Renal pelvis (tissue), 1 donor: ENCODE measurements at regions not wholly inside any gene's neighbourhood (a gene's known extent, or its start where the extent isn't known, plus 50 kb on each side); places are given as distances from the start of the nearest gene placed in this dataset.
"Not testable (repeated sequence)": the region's sequence is repeated elsewhere in the genome, so short reads cannot be mapped to it uniquely, and the experiment has no call there.

Source experiments
- DNase-seq: peaks from one replicate; pipeline ENCODE4 v3.0.0-alpha.2; 2013

DNA sequence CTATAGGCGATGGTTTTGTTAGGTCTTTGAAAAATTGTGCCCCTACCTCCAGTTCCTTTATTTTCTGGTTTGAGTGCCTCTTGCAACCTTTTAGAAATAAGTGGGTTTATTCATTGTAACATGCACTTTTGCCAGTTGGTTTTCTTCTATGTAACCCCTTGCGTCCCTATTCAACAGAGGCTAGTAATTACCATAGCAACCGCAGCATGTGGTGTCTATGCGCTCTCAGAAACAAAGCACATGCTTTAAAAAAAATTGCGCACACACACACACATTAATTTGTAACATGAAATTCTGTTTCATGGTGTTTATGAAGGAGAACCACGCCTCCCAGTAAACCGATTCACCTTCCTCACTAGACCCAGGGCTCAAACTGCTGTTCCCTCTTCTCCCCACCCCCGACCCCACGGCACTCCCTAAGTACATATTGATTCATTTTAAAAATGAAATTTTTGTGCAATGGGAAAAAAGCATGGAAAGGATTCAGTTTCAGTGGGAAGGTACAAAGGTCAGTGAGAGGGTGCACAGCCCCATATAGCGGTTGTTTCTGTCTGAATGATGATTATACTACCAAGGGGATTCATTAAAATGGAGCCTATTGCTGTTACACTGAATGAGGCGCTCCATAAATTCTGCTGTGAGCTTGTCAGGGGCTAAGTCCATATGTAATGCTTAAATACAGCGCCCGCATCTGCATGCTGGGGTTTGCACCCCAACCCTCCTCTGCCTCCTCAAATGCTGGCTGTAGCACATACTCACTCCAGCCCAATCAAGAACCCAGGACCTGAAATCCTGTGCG lies 206.9 kb downstream of the ICOS start:
- DNase-seq = no peak

GRCh38 chr2:204144492-204144891 lies 207.9 kb downstream of the ICOS start:
- no peak for DNase-seq

DNA sequence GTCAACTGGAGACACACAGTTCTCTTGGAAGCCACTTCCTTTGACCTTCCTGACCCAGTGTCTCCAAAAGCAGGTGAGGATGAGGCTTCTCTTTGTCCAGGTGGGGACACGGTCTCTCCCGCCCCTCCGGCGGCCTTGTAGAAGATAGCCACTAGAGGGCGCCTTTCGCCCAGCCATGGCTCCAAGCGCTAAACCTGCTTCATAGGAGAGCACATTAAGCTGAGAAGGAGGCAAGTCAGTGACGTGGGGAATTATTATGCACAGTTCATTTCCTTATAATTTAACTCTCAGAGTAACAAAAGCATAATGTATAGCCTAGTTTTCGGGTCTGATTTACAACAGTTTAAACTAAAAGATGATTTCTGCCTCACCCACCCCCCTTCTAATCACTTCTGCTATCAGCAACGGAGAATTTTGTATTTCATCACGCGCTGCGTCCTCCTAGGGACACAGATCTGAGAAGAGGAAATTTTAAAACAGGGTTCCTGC lies 208.7 kb downstream of the ICOS start:
- peak; percentile 74 for DNase-seq

GRCh38 chr2:204145791-204146190 lies 209.2 kb downstream of the ICOS start:
- no peak for DNase-seq

- DNase-seq = not testable (repeated sequence)
Measured at GRCh38 chr2:204147040-204147439, 210.5 kb downstream of the ICOS start.

GRCh38 chr2:204150721-204151120 lies 214.2 kb downstream of the ICOS start:
- no peak for DNase-seq

DNA sequence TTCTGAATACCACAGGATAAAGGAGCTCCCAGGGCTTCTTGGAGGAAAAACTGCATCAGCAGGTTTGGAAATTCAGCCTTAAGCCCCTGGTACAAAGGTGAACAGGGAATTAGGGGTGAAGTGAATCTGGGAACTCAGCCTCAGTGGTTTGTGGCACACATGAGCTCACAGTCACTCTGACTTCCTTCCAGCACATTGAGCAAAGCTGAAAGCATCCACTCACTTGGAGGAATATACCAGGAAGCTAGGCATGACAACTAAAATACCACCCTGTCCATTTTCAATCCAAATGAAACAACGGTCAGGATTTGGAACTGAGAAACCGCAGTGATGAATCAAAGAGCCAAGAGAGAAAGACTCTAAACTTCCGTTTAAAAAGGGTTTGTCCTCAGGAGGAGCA lies 216.1 kb downstream of the ICOS start:
- DNase-seq = no peak

DNA sequence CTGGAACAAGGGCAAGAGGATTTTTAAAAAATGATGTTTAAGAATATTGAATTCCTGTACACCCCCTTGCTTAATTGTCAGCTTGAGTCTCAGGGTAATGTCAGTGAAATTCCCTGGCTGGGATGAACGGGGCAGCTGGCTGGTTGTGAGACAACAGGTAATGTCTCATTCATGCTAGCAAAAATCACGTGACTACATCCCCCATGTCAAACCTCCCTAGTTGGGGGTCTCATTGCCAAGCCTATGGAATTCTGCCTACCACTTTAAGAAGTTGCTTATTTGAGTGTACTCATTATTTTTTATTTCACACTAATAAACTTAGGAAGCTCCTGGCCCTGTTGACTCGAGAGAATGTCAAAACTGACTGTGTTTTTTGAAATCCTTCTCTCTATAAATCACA lies 218.3 kb downstream of the ICOS start:
- no peak for DNase-seq

- DNase-seq = no peak
Measured at GRCh38 chr2:204156456-204156855, 219.9 kb downstream of the ICOS start.

GRCh38 chr2:204157684-204158083 lies 221.1 kb downstream of the ICOS start:
- DNase-seq = no peak

GRCh38 chr2:204159526-204159925 lies 223.0 kb downstream of the ICOS start:
- no peak for DNase-seq

DNA sequence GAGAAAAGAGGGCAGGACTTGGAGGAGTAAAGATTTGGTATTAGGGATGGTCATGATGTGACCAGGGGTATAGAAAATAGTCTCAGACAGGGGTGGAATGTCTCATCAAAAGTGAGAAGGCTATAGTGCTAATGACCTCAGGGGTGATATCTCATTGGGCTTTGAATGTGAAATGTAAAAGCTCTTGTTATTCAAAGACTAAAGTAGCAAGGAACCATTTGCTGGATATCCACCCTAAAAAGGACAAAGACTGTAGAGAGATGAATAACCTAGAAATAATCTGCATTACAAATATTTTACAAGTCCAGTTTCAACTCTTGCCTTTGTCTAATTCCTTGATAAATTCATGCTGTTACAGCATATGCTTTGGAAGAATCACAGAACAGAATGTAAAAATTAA lies 224.4 kb downstream of the ICOS start:
- no peak for DNase-seq

GRCh38 chr2:204161886-204162285 lies 225.3 kb downstream of the ICOS start:
- DNase-seq = no peak

- no peak for DNase-seq
Measured at GRCh38 chr2:204166961-204167360, 230.4 kb downstream of the ICOS start.

DNA sequence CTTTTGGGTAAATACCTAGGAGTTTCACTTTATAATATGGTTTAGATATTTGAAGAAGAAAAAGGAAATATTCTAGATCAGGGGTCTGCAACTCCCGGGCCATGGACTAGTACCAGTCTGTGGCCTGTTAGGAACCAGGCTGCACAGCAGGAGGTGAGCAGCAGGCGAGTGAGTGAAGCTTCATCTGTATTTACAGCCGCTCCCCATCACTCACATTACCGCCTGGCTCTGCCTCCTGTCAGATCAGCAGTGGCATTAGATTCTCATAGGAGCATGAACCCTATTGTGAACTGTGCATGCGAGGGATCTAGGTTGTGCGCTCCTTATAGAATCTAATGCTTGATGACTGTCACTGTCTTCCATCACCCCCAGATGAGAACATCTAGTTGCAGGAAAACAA lies 231.1 kb downstream of the ICOS start:
- not testable (repeated sequence) for DNase-seq

GRCh38 chr2:204170411-204170810 lies 233.8 kb downstream of the ICOS start:
- no peak for DNase-seq

- DNase-seq = no peak
Measured at GRCh38 chr2:204171432-204172144, 235.0 kb downstream of the ICOS start.

- no peak for DNase-seq
Measured at GRCh38 chr2:204172145-204172600, 235.6 kb downstream of the ICOS start.

- no peak for DNase-seq
Measured at GRCh38 chr2:204174034-204174433, 237.5 kb downstream of the ICOS start.

GRCh38 chr2:204175552-204176271 lies 239.1 kb downstream of the ICOS start:
- no peak for DNase-seq

DNA sequence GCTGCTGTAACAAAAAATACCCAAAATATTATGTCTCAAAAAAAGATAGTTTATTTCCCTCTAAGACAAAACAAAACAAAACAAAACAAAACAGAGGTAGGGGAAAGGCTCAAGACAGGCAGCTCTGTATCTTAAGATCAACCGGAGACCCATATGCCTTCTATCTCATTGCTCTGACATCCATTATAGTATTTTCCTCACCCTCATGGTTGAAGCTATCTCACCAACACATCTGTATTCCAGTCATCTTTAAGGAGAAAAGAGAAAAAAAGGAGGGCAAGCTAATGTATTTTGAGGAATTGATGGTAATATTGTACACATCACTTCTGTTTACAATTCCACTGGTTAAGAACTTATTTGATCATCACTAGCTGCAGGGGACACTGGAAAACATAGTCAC lies 239.7 kb downstream of the ICOS start:
- DNase-seq = no peak

DNA sequence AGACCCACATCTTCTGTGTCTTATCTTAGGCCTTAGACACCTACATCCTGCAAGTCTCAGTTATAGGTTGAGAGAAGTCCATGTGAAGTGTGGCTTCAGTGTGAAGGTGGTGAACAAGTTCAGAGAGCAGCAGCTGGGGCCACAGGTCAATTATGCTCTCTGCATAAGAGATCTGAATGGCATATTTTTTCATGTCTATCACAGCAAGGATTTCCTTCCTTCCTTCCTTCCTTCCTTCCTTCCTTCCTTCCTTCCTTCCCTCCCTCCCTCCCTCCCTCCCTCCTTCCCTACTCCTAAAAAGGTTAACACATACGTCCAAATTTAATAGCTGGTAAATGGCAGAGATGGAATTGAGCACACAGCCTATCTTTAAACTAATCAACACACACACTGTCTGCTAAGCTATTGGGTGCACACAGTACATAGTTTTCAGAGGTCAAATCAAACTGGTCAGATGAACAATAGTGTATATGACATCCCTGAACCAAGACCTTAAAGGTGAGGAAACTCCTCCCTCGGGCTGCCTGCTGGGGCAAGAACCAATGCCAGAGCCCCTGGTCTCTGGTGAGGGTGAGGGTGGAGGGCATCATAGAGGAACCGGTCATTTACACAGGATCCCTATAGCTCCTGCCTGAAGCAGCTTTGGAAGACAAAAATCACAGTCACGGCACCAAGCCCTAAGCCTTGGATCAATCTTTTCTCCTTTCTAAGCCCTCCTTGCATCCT lies 240.9 kb downstream of the ICOS start:
- DNase-seq = no peak
